Testis (tissue), 2 donors: ENCODE measurements at regions not wholly inside any gene's neighbourhood (a gene's known extent, or its start where the extent isn't known, plus 50 kb on each side); places are given as distances from the start of the nearest gene placed in this dataset.

Experiments
- CTCF ChIP-seq, 3 experiments: fragments of 450-650 bp in 2 of 3; fragments of 200-600 bp in 1 of 3; sonication (generic) in 1 of 3; IDR thresholded peaks; one replicate each; pipeline ENCODE4 v1.5.1; 2016 to 2019; ENCODE audit warnings: antibody characterized with exemption in 3 of 3, mild to moderate bottlenecking in 2 of 3, moderate library complexity in 1 of 3
- POLR2A ChIP-seq: fragments of 450-650 bp; IDR thresholded peaks from one replicate; pipeline ENCODE4 v1.6.1; 2017; ENCODE audit warnings: antibody characterized with exemption, mild to moderate bottlenecking, moderate library complexity

- TF ChIP-seq CTCF (IDR thresholded peaks at IDR 0.05) = no peak
- TF ChIP-seq POLR2A = no peak
Observed at GRCh38 chr16:35557731-35558130, 2098.3 kb downstream of the TP53TG3F start.
